ENCODE measurements at regions not wholly inside any gene's neighbourhood (a gene's known extent, or its start where the extent isn't known, plus 50 kb on each side); places are given as distances from the start of the nearest gene placed in this dataset.

DNA sequence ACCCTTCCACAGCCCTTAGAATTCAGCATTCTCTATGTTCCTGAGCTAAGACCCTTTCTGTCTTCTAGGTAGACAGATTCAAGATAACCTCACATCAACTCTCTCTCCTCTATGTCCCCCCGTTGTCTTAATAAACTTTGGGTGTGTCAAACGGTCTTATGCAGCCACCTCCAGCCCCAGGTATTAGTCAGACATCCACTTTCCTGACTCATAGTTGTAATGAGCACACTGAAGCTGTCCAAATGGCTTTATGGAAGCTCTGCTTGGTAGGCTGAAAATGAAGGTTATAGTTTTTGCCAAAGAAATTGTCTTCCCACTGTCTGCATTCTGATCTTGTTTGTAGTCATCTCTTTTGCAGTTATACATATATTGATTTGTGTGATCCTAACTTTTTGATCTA lies 482.0 kb downstream of the RMST start:
- TF ChIP-seq, protein P1, sequence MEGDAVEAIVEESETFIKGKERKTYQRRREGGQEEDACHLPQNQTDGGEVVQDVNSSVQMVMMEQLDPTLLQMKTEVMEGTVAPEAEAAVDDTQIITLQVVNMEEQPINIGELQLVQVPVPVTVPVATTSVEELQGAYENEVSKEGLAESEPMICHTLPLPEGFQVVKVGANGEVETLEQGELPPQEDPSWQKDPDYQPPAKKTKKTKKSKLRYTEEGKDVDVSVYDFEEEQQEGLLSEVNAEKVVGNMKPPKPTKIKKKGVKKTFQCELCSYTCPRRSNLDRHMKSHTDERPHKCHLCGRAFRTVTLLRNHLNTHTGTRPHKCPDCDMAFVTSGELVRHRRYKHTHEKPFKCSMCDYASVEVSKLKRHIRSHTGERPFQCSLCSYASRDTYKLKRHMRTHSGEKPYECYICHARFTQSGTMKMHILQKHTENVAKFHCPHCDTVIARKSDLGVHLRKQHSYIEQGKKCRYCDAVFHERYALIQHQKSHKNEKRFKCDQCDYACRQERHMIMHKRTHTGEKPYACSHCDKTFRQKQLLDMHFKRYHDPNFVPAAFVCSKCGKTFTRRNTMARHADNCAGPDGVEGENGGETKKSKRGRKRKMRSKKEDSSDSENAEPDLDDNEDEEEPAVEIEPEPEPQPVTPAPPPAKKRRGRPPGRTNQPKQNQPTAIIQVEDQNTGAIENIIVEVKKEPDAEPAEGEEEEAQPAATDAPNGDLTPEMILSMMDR (IDR thresholded peaks at IDR 0.05): no peak
- TF ChIP-seq POLR2A (IDR thresholded peaks at IDR 0.05): no peak

All from breast epithelium (tissue), 3 donors.